ENCODE measurements at regions not wholly inside any gene's neighbourhood (a gene's known extent, or its start where the extent isn't known, plus 50 kb on each side); places are given as distances from the start of the nearest gene placed in this dataset.

DNA sequence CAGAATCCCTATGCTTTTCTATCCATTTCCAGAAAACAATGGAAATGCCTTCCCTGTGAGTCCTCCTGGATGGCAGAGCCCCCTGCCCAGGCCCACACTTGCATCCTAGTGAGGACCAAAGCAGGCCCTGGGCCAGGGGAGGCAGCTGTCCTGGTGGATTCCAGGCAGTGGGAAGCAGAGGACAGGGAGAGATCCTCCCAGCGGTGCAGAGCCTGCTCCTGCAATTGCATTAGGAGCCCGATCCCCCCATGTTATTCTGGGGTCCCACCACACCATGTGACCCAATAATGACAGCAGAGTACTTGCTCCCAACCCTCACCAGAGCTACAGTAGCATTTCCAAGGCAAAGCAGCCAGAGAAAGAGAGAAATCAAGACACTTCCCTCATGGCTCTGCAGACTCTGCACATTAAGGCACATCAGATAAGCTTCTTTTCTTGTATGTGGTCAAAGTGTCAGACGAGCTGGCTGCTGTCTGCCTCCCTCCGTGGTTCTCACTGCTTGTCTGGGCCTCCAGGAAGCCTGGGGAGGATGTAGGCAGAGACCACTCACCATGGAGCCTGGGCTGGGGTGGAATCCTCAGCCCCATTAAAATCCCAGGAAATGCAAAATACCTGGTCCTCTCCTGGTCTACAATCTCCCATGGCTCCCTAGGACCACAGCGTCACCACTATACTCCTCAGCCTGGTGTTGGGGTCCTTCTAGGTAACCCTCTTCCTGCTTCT, 54.9 kb upstream of the RUNX3 start:
- no peak for TF ChIP-seq POLR2A (IDR thresholded peaks at IDR 0.05)
- TF ChIP-seq, protein P1, sequence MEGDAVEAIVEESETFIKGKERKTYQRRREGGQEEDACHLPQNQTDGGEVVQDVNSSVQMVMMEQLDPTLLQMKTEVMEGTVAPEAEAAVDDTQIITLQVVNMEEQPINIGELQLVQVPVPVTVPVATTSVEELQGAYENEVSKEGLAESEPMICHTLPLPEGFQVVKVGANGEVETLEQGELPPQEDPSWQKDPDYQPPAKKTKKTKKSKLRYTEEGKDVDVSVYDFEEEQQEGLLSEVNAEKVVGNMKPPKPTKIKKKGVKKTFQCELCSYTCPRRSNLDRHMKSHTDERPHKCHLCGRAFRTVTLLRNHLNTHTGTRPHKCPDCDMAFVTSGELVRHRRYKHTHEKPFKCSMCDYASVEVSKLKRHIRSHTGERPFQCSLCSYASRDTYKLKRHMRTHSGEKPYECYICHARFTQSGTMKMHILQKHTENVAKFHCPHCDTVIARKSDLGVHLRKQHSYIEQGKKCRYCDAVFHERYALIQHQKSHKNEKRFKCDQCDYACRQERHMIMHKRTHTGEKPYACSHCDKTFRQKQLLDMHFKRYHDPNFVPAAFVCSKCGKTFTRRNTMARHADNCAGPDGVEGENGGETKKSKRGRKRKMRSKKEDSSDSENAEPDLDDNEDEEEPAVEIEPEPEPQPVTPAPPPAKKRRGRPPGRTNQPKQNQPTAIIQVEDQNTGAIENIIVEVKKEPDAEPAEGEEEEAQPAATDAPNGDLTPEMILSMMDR (IDR thresholded peaks at IDR 0.05 in 4 of 5, conservative IDR thresholded peaks at IDR 0.05 in 1 of 5): no peak
